ENCODE measurements at regions not wholly inside any gene's neighbourhood (a gene's known extent, or its start where the extent isn't known, plus 50 kb on each side); places are given as distances from the start of the nearest gene placed in this dataset.

- H3K9ac ChIP-seq, result no peak overlapping the region
- no peak overlapping the region for H3K4me3 ChIP-seq (ENCODE audit: low read depth, low read length)
- no peaks in the 10 kb centered on the region for H3K27me3 ChIP-seq (ENCODE audit: control insufficient read depth, insufficient read depth, low read length)
- no peaks in the 10 kb centered on the region for H3K4me1 ChIP-seq
- H3K9me3 ChIP-seq (ENCODE audit: control insufficient read depth, low read length), result no peaks in the 10 kb centered on the region
- no peak overlapping the region for H3K4me2 ChIP-seq (ENCODE audit: low read length)
- no peak for TF ChIP-seq CTCF (IDR thresholded peaks at IDR 0.05)
- no peak overlapping the region for H2AFZ ChIP-seq
- no peak overlapping the region for H3K27ac ChIP-seq
- H3K36me3 ChIP-seq (ENCODE audit: control insufficient read depth, insufficient read depth, low read length), result no peaks in the 10 kb centered on the region
- H3K79me2 ChIP-seq, result no peaks in the 10 kb centered on the region
These were observed 193.4 kb upstream of the VWC2 start for GRCh38 chr7:49580000-49580399.

GRCh38 chr7:49580761-49581160, 192.7 kb upstream of the VWC2 start:
- no peaks in the 10 kb centered on the region for H3K4me1 ChIP-seq

GRCh38 chr7:49583440-49583839, 190.0 kb upstream of the VWC2 start:
- Histone ChIP-seq H2AFZ (no peak overlapping the region), H3K9me3 (ENCODE audit: control insufficient read depth, low read length) (no peaks in the 10 kb centered on the region)

More at GRCh38 chr7:49580761-49581160, 192.7 kb upstream of the VWC2 start:
- H3K9me3 ChIP-seq (ENCODE audit: control insufficient read depth, low read length), result no peaks in the 10 kb centered on the region
- no peak for TF ChIP-seq CTCF (IDR thresholded peaks at IDR 0.05)
- no peak overlapping the region for H3K27ac ChIP-seq
- no peak overlapping the region for H3K9ac ChIP-seq
- H3K4me3 ChIP-seq (ENCODE audit: low read depth, low read length), result no peak overlapping the region
- no peak overlapping the region for H3K4me2 ChIP-seq (ENCODE audit: low read length)
- H2AFZ ChIP-seq, result no peak overlapping the region
- no peaks in the 10 kb centered on the region for H3K27me3 ChIP-seq (ENCODE audit: control insufficient read depth, insufficient read depth, low read length)
- no peaks in the 10 kb centered on the region for H3K79me2 ChIP-seq
- no peaks in the 10 kb centered on the region for H3K36me3 ChIP-seq (ENCODE audit: control insufficient read depth, insufficient read depth, low read length)

GRCh38 chr7:49596701-49597491, 176.5 kb upstream of the VWC2 start:
- H3K4me1 ChIP-seq, result no peaks in the 10 kb centered on the region
- TF ChIP-seq CTCF (IDR thresholded peaks at IDR 0.05), result no peak
- no peaks in the 10 kb centered on the region for H3K36me3 ChIP-seq (ENCODE audit: control insufficient read depth, insufficient read depth, low read length)
- no peak overlapping the region for H3K9ac ChIP-seq
- H3K4me2 ChIP-seq (ENCODE audit: low read length), result no peak overlapping the region
- no peaks in the 10 kb centered on the region for H3K9me3 ChIP-seq (ENCODE audit: control insufficient read depth, low read length)
- no peaks in the 10 kb centered on the region for H3K79me2 ChIP-seq
- no peak overlapping the region for H2AFZ ChIP-seq
- no peak overlapping the region for H3K4me3 ChIP-seq (ENCODE audit: low read depth, low read length)
- no peaks in the 10 kb centered on the region for H3K27me3 ChIP-seq (ENCODE audit: control insufficient read depth, insufficient read depth, low read length)
- H3K27ac ChIP-seq, result no peak overlapping the region

More at GRCh38 chr7:49583440-49583839, 190.0 kb upstream of the VWC2 start:
- Histone ChIP-seq H3K4me1 (no peaks in the 10 kb centered on the region), H3K4me3 (ENCODE audit: low read depth, low read length) (no peak overlapping the region), H3K9ac (no peak overlapping the region), H3K27ac (no peak overlapping the region), H3K79me2 (no peaks in the 10 kb centered on the region), H3K4me2 (ENCODE audit: low read length) (no peak overlapping the region), H3K27me3 (ENCODE audit: control insufficient read depth, insufficient read depth, low read length) (no peaks in the 10 kb centered on the region), H3K36me3 (ENCODE audit: control insufficient read depth, insufficient read depth, low read length) (no peaks in the 10 kb centered on the region)
- TF ChIP-seq CTCF (IDR thresholded peaks at IDR 0.05), result no peak

GRCh38 chr7:49597805-49598204, 175.6 kb upstream of the VWC2 start:
- Histone ChIP-seq H3K79me2 (no peaks in the 10 kb centered on the region), H2AFZ (no peak overlapping the region), H3K4me3 (ENCODE audit: low read depth, low read length) (no peak overlapping the region), H3K9me3 (ENCODE audit: control insufficient read depth, low read length) (no peaks in the 10 kb centered on the region), H3K27ac (no peak overlapping the region), H3K4me2 (ENCODE audit: low read length) (no peak overlapping the region), H3K36me3 (ENCODE audit: control insufficient read depth, insufficient read depth, low read length) (no peaks in the 10 kb centered on the region), H3K27me3 (ENCODE audit: control insufficient read depth, insufficient read depth, low read length) (no peaks in the 10 kb centered on the region), H3K4me1 (no peaks in the 10 kb centered on the region), H3K9ac (no peak overlapping the region)
- no peak for TF ChIP-seq CTCF (IDR thresholded peaks at IDR 0.05)
